ENCODE measurements at regions not wholly inside any gene's neighbourhood (a gene's known extent, or its start where the extent isn't known, plus 50 kb on each side); places are given as distances from the start of the nearest gene placed in this dataset.
"Not testable (repeated sequence)": the region's sequence is repeated elsewhere in the genome, so short reads cannot be mapped to it uniquely, and the experiment has no call there.

DNA sequence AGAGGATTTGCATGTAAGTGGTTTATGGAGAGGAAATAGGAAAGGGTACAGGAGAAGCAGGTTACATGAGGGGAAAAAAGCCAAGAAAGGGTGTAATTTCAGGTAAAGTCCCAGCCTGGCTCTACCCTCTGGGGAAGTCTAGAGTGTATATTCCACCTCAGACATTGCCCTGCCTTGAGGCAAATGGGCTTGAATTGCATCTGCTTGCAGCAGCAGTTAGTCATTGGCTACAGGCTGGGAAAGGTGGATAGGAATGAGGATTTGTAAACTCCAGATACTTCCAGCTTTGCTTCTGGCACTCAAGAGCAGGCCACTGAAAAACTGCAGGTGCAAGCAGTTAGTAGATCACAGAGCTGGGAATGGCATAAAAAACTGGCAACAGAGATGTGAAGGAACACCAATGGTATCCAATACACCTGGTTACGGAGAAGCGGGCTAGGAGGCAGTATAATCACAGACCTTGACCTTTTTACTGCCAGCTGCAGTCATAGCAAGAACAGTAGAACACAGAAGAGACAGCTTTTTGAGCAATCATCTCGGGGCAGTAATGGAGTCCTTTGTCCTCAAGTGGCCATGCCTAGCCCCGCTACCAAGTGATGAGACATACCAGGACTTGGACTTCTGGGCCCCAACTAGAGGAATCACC is 226.9 kb upstream of the NRIP1 start:
- Histone ChIP-seq H3K27me3 (ENCODE audit: insufficient read depth, low read length) (no peaks in the 10 kb centered on the region), H3K27ac (ENCODE audit: low read depth, low read length) (no peak overlapping the region), H3K4me3 (ENCODE audit: low read depth, low read length) (no peak overlapping the region), H3K79me2 (ENCODE audit: control insufficient read depth, insufficient read depth, low read length, unreplicated experiment) (no peaks in the 10 kb centered on the region), H2AFZ (ENCODE audit: low read length, unreplicated experiment) (no peak overlapping the region), H3K36me3 (ENCODE audit: insufficient read depth, low read length) (no peaks in the 10 kb centered on the region), H3K4me1 (ENCODE audit: control insufficient read depth, insufficient read depth, low read length, unreplicated experiment) (peaks cover 9% of the 10 kb centered on the region)

DNA sequence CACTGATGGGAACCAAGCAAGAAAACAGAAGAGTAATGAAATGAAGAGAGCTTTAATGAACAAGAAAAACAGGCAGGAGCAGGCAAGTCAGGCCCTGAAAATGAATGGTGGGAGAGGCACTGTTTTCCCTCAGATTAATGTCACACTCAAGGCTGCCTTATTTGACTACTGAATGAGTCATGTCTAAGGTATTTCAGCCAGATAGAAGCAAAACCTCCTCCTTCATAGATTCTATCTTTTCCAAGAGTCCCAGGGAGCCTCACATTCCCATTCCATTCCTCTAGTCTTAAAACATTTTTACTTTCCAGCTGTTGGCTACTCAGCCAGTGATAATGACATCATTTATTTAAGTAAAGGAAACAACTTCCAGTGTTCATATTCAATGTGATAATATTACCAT is 228.4 kb upstream of the NRIP1 start:
- Histone ChIP-seq H3K27ac (ENCODE audit: low read depth, low read length) (no peak overlapping the region), H2AFZ (ENCODE audit: low read length, unreplicated experiment) (no peak overlapping the region), H3K36me3 (ENCODE audit: insufficient read depth, low read length) (no peaks in the 10 kb centered on the region), H3K4me3 (ENCODE audit: low read depth, low read length) (no peak overlapping the region), H3K27me3 (ENCODE audit: insufficient read depth, low read length) (no peaks in the 10 kb centered on the region), H3K4me1 (ENCODE audit: control insufficient read depth, insufficient read depth, low read length, unreplicated experiment) (peaks cover 9% of the 10 kb centered on the region), H3K79me2 (ENCODE audit: control insufficient read depth, insufficient read depth, low read length, unreplicated experiment) (no peaks in the 10 kb centered on the region)

DNA sequence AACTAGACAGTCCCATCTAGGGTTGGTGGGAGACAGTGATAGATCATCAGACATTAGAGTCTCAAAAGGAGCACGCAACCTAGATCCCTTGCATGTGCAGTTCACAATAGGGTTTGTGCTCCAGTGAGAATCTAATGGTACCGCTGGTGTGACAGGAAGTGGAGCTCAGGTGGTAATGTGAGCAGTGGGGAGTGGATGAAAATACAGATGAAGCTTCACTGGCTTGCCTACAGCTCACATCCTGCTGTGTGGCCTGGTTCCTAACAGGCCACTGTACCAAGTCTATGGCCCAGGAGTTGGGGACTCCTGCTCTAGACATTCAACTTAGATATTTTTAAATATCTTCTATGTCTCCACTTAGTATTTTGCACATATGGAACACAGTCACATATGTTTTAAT is 231.1 kb upstream of the NRIP1 start:
- no peaks in the 10 kb centered on the region for H3K27me3 ChIP-seq (ENCODE audit: insufficient read depth, low read length)
- H3K36me3 ChIP-seq (ENCODE audit: insufficient read depth, low read length), result no peaks in the 10 kb centered on the region
- no peak overlapping the region for H3K4me3 ChIP-seq (ENCODE audit: low read depth, low read length)
- H3K4me1 ChIP-seq (ENCODE audit: control insufficient read depth, insufficient read depth, low read length, unreplicated experiment), result peaks cover 9% of the 10 kb centered on the region
- H3K79me2 ChIP-seq (ENCODE audit: control insufficient read depth, insufficient read depth, low read length, unreplicated experiment), result no peaks in the 10 kb centered on the region
- H3K27ac ChIP-seq (ENCODE audit: low read depth, low read length), result no peak overlapping the region
- H2AFZ ChIP-seq (ENCODE audit: low read length, unreplicated experiment), result no peak overlapping the region

DNA sequence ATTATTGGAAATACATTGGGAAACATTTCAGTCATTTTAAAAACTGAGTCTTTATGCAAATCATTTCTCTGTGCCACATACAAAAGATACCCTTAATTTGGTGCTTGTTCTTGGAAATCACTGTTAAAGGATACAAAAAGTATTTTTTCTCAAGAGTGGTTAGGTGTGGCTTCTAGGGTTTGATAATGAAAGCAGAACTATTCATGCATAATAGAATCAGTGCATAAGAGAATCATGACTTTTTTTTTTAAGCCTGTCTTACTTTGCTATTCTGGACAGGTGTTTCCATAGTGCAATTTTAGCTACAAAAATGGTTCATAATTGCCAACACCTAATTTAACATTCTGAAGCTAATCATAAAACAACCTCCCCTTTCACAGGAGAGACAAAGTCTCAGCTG is 233.0 kb upstream of the NRIP1 start:
- no peaks in the 10 kb centered on the region for H3K36me3 ChIP-seq (ENCODE audit: insufficient read depth, low read length)
- no peaks in the 10 kb centered on the region for H3K79me2 ChIP-seq (ENCODE audit: control insufficient read depth, insufficient read depth, low read length, unreplicated experiment)
- no peak overlapping the region for H3K27ac ChIP-seq (ENCODE audit: low read depth, low read length)
- peaks cover 9% of the 10 kb centered on the region for H3K4me1 ChIP-seq (ENCODE audit: control insufficient read depth, insufficient read depth, low read length, unreplicated experiment)
- no peak overlapping the region for H3K4me3 ChIP-seq (ENCODE audit: low read depth, low read length)
- no peaks in the 10 kb centered on the region for H3K27me3 ChIP-seq (ENCODE audit: insufficient read depth, low read length)
- no peak overlapping the region for H2AFZ ChIP-seq (ENCODE audit: low read length, unreplicated experiment)

DNA sequence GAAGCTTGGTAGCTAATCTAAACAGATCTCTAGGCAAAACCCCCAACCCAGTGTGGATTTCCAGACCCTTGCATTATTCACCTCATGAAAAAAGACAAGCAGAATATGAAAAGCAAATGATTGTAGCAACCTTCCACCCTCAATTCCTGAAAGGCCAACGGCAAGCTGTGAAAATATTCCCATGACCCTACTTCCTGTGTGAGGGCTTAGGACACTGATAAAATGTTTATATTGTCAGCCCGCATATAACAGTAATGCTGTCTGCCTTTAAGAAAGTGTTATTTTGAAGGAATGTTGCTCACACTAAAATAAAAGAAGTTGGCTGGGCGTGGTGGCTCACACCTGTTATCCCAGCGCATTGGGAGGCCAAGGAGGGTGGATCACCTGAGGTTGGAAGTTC is 233.5 kb upstream of the NRIP1 start:
- H3K27ac ChIP-seq (ENCODE audit: low read depth, low read length), result no peak overlapping the region
- H3K79me2 ChIP-seq (ENCODE audit: control insufficient read depth, insufficient read depth, low read length, unreplicated experiment), result no peaks in the 10 kb centered on the region
- H2AFZ ChIP-seq (ENCODE audit: low read length, unreplicated experiment), result no peak overlapping the region
- H3K27me3 ChIP-seq (ENCODE audit: insufficient read depth, low read length), result no peaks in the 10 kb centered on the region
- peaks cover 4% of the 10 kb centered on the region for H3K4me1 ChIP-seq (ENCODE audit: control insufficient read depth, insufficient read depth, low read length, unreplicated experiment)
- no peaks in the 10 kb centered on the region for H3K36me3 ChIP-seq (ENCODE audit: insufficient read depth, low read length)
- H3K4me3 ChIP-seq (ENCODE audit: low read depth, low read length), result no peak overlapping the region

DNA sequence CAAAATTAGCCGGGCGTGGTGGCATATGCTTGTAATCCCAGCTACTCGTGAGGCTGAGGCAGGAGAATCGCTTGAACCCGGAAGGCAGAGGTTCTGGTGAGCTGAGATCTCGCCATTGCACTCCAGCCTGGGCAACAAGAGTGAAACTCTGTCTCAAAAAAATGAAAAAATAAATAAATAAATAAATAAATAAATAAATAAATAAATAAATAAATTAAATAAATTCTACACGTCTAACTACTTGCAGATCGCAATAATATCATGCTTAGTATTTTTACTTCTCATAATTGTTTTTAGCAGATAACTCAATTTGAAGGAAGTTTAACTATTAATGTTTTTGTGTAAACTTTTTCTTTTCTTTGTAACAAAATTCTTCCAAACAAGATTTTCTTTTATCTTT is 234.0 kb upstream of the NRIP1 start:
- H2AFZ ChIP-seq (ENCODE audit: low read length, unreplicated experiment); H3K27me3 ChIP-seq (ENCODE audit: insufficient read depth, low read length); H3K36me3 ChIP-seq (ENCODE audit: insufficient read depth, low read length); H3K79me2 ChIP-seq (ENCODE audit: control insufficient read depth, insufficient read depth, low read length, unreplicated experiment); H3K4me1 ChIP-seq (ENCODE audit: control insufficient read depth, insufficient read depth, low read length, unreplicated experiment); H3K4me3 ChIP-seq (ENCODE audit: low read depth, low read length); H3K27ac ChIP-seq (ENCODE audit: low read depth, low read length): not testable (repeated sequence)

DNA sequence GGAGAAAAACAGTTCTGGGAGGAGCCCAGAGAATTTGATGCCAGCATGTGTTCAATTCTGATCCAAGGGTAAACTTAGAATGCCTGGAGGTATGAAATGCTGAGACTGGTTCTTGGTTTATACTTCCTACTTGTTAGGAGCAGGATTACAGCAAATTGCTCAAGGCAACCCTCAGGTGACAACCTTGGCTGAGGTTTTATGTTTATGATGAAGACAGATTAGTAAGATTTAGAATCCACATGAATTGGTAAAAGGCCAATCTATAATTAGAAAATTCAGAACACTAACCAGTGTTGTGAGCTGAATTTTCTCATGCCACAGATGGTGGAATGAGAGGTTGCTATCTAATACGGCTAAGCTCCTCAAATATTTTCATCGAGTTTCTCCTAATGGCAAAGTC is 235.3 kb upstream of the NRIP1 start:
- H3K27ac ChIP-seq (ENCODE audit: low read depth, low read length), result no peak overlapping the region
- H2AFZ ChIP-seq (ENCODE audit: low read length, unreplicated experiment), result no peak overlapping the region
- H3K4me3 ChIP-seq (ENCODE audit: low read depth, low read length), result no peak overlapping the region
- no peaks in the 10 kb centered on the region for H3K27me3 ChIP-seq (ENCODE audit: insufficient read depth, low read length)
- H3K36me3 ChIP-seq (ENCODE audit: insufficient read depth, low read length), result no peaks in the 10 kb centered on the region
- H3K4me1 ChIP-seq (ENCODE audit: control insufficient read depth, insufficient read depth, low read length, unreplicated experiment), result no peaks in the 10 kb centered on the region
- H3K79me2 ChIP-seq (ENCODE audit: control insufficient read depth, insufficient read depth, low read length, unreplicated experiment), result no peaks in the 10 kb centered on the region

DNA sequence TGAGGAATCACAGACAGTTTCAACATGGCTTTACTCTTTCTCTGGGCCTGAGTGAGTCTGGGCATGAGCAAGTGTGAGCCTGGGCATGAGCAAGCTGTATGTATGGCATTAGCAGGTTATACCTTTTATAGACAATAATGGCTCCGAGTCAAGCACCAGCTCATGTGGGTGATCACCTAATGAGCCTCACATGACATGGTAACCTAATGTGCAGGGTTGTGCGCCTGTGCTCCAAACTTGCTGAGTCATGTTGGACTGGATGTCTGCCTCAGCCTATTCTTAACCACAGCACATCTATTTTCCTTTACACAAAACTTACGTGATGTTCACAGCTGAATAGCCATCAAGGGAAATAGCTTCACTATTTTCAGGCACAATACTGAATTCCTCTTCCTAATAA is 236.2 kb upstream of the NRIP1 start:
- H3K27ac ChIP-seq (ENCODE audit: low read depth, low read length), result no peak overlapping the region
- H3K4me1 ChIP-seq (ENCODE audit: control insufficient read depth, insufficient read depth, low read length, unreplicated experiment), result no peaks in the 10 kb centered on the region
- H3K4me3 ChIP-seq (ENCODE audit: low read depth, low read length), result no peak overlapping the region
- no peaks in the 10 kb centered on the region for H3K79me2 ChIP-seq (ENCODE audit: control insufficient read depth, insufficient read depth, low read length, unreplicated experiment)
- no peak overlapping the region for H2AFZ ChIP-seq (ENCODE audit: low read length, unreplicated experiment)
- no peaks in the 10 kb centered on the region for H3K27me3 ChIP-seq (ENCODE audit: insufficient read depth, low read length)
- H3K36me3 ChIP-seq (ENCODE audit: insufficient read depth, low read length), result no peaks in the 10 kb centered on the region

DNA sequence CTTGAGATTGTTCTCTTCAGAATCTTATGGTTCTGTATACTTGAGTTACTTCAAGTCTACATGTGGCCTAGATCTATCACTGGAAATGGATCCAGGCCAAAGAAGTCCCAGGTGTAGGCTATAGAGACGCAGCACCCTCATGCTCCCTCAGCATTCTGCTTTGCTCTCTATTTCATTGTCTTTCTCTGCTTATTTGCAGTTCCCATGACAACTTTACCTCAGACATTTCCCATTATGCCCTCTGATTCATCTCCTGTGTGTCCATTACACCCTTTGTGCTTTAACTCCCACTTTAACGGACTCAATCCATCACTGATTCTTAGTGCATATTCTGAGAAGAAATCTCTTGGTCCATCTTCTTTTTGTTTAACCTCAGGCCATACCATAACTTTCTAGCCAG is 236.9 kb upstream of the NRIP1 start:
- H3K4me3 ChIP-seq (ENCODE audit: low read depth, low read length), result no peak overlapping the region
- no peak overlapping the region for H2AFZ ChIP-seq (ENCODE audit: low read length, unreplicated experiment)
- H3K27me3 ChIP-seq (ENCODE audit: insufficient read depth, low read length), result no peaks in the 10 kb centered on the region
- H3K27ac ChIP-seq (ENCODE audit: low read depth, low read length), result no peak overlapping the region
- H3K79me2 ChIP-seq (ENCODE audit: control insufficient read depth, insufficient read depth, low read length, unreplicated experiment), result no peaks in the 10 kb centered on the region
- no peaks in the 10 kb centered on the region for H3K4me1 ChIP-seq (ENCODE audit: control insufficient read depth, insufficient read depth, low read length, unreplicated experiment)
- H3K36me3 ChIP-seq (ENCODE audit: insufficient read depth, low read length), result no peaks in the 10 kb centered on the region

DNA sequence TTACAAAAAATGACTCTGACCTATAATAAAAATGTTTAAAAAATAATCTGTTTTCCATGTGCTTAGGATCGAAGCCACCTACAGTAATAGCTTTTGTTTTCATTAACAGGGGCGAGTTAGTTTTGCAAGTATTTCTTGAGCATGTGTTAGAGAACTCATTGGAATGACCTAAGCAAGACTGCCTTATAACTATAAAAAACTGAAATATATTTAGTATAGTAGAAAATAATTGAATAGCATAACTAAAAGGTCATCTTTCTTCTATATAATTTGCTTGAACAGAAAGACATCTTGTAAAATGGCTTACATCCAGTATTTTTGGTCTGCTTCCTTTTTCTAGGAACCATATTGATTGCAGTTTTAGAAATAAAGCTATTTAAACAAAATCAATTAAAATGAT is 241.5 kb upstream of the NRIP1 start:
- Histone ChIP-seq H3K27me3 (ENCODE audit: insufficient read depth, low read length) (no peaks in the 10 kb centered on the region), H3K36me3 (ENCODE audit: insufficient read depth, low read length) (no peaks in the 10 kb centered on the region), H3K27ac (ENCODE audit: low read depth, low read length) (no peak overlapping the region), H2AFZ (ENCODE audit: low read length, unreplicated experiment) (no peak overlapping the region), H3K4me3 (ENCODE audit: low read depth, low read length) (no peak overlapping the region), H3K4me1 (ENCODE audit: control insufficient read depth, insufficient read depth, low read length, unreplicated experiment) (no peaks in the 10 kb centered on the region), H3K79me2 (ENCODE audit: control insufficient read depth, insufficient read depth, low read length, unreplicated experiment) (no peaks in the 10 kb centered on the region)

DNA sequence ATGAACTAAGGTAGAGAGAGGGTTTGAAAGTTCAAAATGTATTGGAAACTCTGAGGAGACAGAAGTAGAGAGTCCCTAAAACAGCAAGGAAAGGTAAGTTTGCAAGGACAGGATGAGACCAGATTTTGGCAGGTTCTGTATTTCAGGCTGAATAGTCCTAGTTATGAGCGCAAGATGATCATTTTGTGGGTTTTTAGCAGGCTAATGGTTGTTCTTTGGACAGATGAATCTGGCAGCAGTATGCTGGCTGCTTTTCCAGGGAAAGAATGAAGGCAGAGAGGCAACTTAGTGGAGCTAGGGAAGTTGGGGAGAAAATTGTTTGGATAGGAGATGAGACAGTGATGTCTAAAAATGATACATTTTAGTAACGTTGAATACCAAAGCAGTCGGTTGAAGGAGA is 243.5 kb upstream of the NRIP1 start:
- Histone ChIP-seq H3K79me2 (ENCODE audit: control insufficient read depth, insufficient read depth, low read length, unreplicated experiment) (no peaks in the 10 kb centered on the region), H3K4me1 (ENCODE audit: control insufficient read depth, insufficient read depth, low read length, unreplicated experiment) (no peaks in the 10 kb centered on the region), H3K4me3 (ENCODE audit: low read depth, low read length) (no peak overlapping the region), H3K27ac (ENCODE audit: low read depth, low read length) (no peak overlapping the region), H3K27me3 (ENCODE audit: insufficient read depth, low read length) (no peaks in the 10 kb centered on the region), H2AFZ (ENCODE audit: low read length, unreplicated experiment) (no peak overlapping the region), H3K36me3 (ENCODE audit: insufficient read depth, low read length) (no peaks in the 10 kb centered on the region)
